ENCODE measurements at regions not wholly inside any gene's neighbourhood (a gene's known extent, or its start where the extent isn't known, plus 50 kb on each side); places are given as distances from the start of the nearest gene placed in this dataset.
"Not testable (repeated sequence)": the region's sequence is repeated elsewhere in the genome, so short reads cannot be mapped to it uniquely, and the experiment has no call there.

DNA sequence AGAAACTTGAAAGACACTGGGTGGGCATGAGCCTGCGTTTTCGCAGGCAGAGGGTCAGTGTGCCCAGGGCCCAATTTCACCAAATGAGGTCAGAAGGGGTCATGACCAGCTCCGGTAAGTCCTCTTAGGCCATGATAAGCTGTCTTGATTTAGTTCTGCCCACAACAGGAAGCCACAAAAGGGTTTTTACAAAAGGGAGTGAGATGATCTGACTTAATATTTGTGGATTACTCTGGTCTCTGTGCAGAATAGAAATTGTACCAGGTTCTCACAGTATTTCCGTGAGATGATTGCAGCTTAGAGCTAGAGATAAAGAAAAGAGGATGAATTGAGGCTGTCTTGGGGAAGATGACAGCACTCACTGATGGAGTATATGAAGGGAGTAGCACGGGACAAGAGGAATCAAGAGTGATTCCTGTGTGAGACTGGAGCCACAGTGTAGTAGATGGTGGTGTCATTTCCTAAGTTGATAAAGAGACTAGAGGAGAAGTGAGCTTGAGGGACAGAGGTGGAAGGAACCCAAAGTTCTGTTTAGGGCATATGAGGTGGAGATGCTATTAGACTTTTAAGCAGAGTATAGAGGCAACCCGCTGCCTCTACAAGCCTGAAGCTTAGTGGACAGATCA is 288.3 kb upstream of the AMIGO2 start:
- intact Hi-C loops (cut with DNase I) = no loop called here
- Histone ChIP-seq H3K4me1 (ENCODE audit: control insufficient read depth, insufficient read depth, low read length) (no peaks in the 10 kb centered on the region), H3K27me3 (ENCODE audit: control insufficient read depth, insufficient read depth) (no peaks in the 10 kb centered on the region), H3K27ac (ENCODE audit: low read length) (no peak overlapping the region), H3K4me3 (ENCODE audit: low read length) (no peak overlapping the region), H3K9me3 (ENCODE audit: control insufficient read depth, low read length) (no peaks in the 10 kb centered on the region)
- no peak for ATAC-seq
- WGBS = 85% methylated on average over 6 of the region's 6 CpGs
- DNase-seq = no peak

- 97% methylated on average over 2 of the region's 2 CpGs for WGBS
- Histone ChIP-seq H3K4me1 (ENCODE audit: control insufficient read depth, insufficient read depth, low read length) (no peaks in the 10 kb centered on the region), H3K9me3 (ENCODE audit: control insufficient read depth, low read length) (no peaks in the 10 kb centered on the region), H3K27ac (ENCODE audit: low read length) (no peak overlapping the region), H3K27me3 (ENCODE audit: control insufficient read depth, insufficient read depth) (no peaks in the 10 kb centered on the region), H3K4me3 (ENCODE audit: low read length) (no peak overlapping the region)
- DNase-seq (no peak), ATAC-seq (no peak)
- intact Hi-C loops (cut with DNase I) = no loop called here
Measured at GRCh38 chr12:47366579-47366978, 286.8 kb upstream of the AMIGO2 start.

DNA sequence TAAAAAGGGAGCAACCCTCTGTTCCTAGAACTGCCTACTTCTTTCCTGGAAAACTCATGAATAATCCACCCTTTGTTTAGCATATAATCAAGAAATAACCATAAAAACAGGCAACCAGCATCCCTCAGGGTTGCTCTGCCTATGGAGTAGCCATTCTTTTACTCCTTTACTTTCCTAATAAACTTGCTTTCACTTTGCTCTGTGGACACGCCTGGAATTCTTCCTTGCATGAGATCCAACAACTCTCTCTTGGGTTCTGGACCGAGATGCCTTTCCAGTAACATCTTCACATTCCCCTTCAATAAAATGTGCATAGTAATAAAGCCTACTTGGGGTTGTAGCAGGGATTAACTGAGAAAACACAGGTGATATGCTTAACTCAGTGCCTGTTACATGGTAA is 286.4 kb upstream of the AMIGO2 start:
- Histone ChIP-seq H3K4me3 (ENCODE audit: low read length) (no peak overlapping the region), H3K9me3 (ENCODE audit: control insufficient read depth, low read length) (no peaks in the 10 kb centered on the region), H3K27me3 (ENCODE audit: control insufficient read depth, insufficient read depth) (no peaks in the 10 kb centered on the region), H3K27ac (ENCODE audit: low read length) (no peak overlapping the region), H3K4me1 (ENCODE audit: control insufficient read depth, insufficient read depth, low read length) (no peaks in the 10 kb centered on the region)
- no peak for ATAC-seq
- WGBS = 67% methylated on average over 2 of the region's 2 CpGs
- DNase-seq = no peak
- intact Hi-C loops (cut with DNase I) = no loop called here

DNA sequence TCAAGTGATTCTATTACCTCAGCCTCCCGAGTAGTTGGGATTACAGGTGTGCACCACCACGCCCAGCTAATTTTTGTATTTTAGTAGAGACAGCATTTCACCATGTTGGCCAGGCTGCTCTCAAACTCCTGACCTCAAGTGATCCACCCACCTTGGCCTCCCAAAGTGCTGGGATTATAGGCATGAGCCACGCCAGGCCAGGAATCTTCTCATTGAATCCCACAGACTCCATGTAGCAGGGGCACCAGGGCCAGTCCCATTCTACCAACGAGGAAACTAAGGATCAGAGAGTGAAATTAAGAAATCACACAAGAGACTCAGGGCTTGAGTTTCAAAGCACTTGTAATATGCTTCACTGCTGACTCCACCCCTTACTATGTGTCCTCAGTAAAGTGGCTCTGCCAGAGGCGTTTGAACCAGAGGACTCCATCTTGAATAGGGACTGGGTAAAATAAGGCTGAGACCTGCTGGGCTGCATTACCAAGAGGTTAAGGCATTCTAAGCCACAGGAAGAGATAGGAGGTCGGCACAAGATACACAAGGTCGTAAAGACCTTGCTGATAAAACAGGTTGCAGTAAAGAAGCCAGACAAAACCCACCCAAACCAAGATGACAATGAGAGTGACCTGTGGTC is 285.8 kb upstream of the AMIGO2 start:
- 88% methylated on average over 7 of the region's 7 CpGs for WGBS
- H3K4me3 ChIP-seq (ENCODE audit: low read length); H3K4me1 ChIP-seq (ENCODE audit: control insufficient read depth, insufficient read depth, low read length); intact Hi-C loops (cut with DNase I); H3K9me3 ChIP-seq (ENCODE audit: control insufficient read depth, low read length); ATAC-seq; DNase-seq; H3K27me3 ChIP-seq (ENCODE audit: control insufficient read depth, insufficient read depth); H3K27ac ChIP-seq (ENCODE audit: low read length): not testable (repeated sequence)

DNA sequence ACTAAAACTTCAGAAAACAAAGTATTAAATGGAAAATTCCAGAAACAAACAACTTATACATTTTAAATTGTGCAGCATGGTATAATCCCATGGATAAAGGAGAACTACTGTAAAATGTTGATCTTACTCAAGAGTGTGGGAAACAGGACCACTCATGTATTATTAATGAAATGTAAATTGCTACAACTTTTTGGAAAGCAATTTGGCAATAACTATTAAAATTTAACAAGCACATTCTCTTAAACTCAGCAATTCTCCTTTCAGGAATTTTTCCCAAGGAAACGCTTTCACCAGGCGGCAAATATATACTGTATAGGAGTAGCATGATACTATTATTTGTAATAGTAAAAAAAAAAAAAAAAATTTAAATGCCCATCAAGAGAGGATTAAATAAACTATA is 284.5 kb upstream of the AMIGO2 start:
- DNase-seq (no peak), ATAC-seq (no peak)
- intact Hi-C loops (cut with DNase I) = no loop called here
- H3K4me3 ChIP-seq (ENCODE audit: low read length) = no peak overlapping the region
- H3K27ac ChIP-seq (ENCODE audit: low read length) = no peak overlapping the region
- over 99% methylated on average over 2 of the region's 2 CpGs for WGBS
- no peaks in the 10 kb centered on the region for H3K4me1 ChIP-seq (ENCODE audit: control insufficient read depth, insufficient read depth, low read length)
- no peaks in the 10 kb centered on the region for H3K27me3 ChIP-seq (ENCODE audit: control insufficient read depth, insufficient read depth)
- H3K9me3 ChIP-seq (ENCODE audit: control insufficient read depth, low read length) = no peaks in the 10 kb centered on the region

DNA sequence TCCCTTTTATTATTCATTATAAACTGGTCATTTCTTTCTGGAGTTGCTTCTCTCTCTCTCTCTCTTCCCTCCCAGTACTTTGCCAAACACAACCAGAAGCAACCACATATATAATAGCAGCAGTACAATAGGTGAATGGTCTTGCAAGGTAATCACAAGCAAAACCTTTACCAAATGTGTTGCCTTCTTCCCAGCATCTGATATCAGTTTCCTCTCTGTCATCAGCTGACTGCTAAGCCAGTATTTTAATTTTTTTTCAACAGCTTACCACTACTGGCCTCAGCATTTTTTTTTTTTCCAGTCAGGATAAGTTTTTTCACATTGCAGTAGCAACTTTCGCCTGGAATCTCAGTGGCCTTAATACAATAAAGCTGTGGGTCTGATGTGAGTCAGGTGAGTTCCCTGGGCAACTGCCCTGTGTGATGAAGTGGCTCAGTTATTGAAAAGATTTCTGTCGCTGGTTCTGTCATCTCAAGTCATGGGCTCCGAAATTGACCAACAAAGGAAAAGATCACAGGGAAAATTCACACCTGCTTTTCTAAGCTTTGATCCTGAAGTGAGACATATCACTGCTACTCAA is 282.5 kb upstream of the AMIGO2 start:
- Histone ChIP-seq H3K27ac (ENCODE audit: low read length) (no peak overlapping the region), H3K27me3 (ENCODE audit: control insufficient read depth, insufficient read depth) (no peaks in the 10 kb centered on the region), H3K9me3 (ENCODE audit: control insufficient read depth, low read length) (no peaks in the 10 kb centered on the region), H3K4me3 (ENCODE audit: low read length) (no peak overlapping the region), H3K4me1 (ENCODE audit: control insufficient read depth, insufficient read depth, low read length) (no peaks in the 10 kb centered on the region)
- no peak for ATAC-seq
- intact Hi-C loops (cut with DNase I) = no loop called here
- WGBS = 80% methylated on average over 3 of the region's 3 CpGs
- no peak for DNase-seq

DNA sequence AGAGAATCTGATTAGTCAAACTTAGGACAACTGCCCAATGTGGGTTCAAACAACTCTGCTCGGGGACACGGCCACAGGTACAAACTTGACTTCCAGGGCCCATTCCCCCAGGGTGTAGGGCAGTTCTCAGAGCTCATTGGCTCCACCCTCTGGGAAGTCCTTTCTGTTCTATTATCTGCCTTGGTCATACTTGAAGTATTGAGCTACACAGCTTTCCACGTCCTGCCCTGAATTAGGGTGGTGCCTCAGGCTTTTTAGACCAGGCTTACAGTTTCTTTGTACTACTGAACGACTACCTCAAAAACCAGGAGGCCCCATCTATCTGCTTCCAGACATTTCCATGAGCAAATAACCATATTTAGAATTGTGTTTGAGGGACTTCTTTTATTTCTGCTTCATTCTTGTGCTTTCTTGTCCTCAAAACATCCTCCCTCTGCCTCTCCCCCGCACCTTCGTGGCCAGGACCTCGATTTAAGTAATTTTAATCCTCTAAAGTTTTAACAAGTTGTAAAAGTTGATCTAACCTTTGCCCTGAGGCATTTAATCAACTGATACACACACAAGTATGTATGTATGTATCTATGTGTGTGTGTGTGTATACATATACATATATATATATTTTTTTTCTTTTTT is 281.7 kb upstream of the AMIGO2 start:
- Histone ChIP-seq H3K9me3 (ENCODE audit: control insufficient read depth, low read length) (no peaks in the 10 kb centered on the region), H3K4me3 (ENCODE audit: low read length) (no peak overlapping the region), H3K27ac (ENCODE audit: low read length) (peak overlapping the region; percentile 77), H3K4me1 (ENCODE audit: control insufficient read depth, insufficient read depth, low read length) (no peaks in the 10 kb centered on the region), H3K27me3 (ENCODE audit: control insufficient read depth, insufficient read depth) (no peaks in the 10 kb centered on the region)
- intact Hi-C loops (cut with DNase I) = no loop called here
- WGBS = 56% methylated on average over 7 of the region's 7 CpGs
- ATAC-seq = peak; percentile 72 to 88
- peak in 1 of 3 donors; percentile 13 for DNase-seq

- Histone ChIP-seq H3K27ac (ENCODE audit: low read length) (peak overlapping the region; percentile 77), H3K4me3 (ENCODE audit: low read length) (no peak overlapping the region), H3K9me3 (ENCODE audit: control insufficient read depth, low read length) (no peaks in the 10 kb centered on the region), H3K4me1 (ENCODE audit: control insufficient read depth, insufficient read depth, low read length) (no peaks in the 10 kb centered on the region), H3K27me3 (ENCODE audit: control insufficient read depth, insufficient read depth) (no peaks in the 10 kb centered on the region)
- intact Hi-C loops (cut with DNase I) = no loop called here
- peak; percentile 52 to 87 for ATAC-seq
- DNase-seq = no peak
- whole genome bisulfite sequencing = 37% methylated on average over 4 of the region's 4 CpGs
Measured at GRCh38 chr12:47360771-47361388, 281.1 kb upstream of the AMIGO2 start.

DNA sequence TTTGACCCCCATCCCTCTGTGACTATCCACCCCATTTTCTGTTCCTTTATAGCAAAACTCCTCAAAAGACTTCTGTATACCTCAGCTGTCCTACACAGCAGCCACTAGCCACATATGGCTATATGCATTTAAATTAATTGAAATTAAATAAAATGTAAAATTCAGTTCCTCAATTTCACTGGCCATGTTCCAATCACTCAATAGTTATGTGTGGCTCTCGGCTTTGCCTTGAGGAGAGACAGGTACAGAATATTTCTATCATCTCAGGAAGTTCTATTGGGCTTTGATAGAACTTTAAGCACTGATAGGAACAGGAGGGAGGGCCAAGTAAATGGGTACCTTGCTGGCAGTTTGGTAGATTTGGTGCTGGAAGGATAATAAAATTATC is 280.3 kb upstream of the AMIGO2 start:
- Histone ChIP-seq H3K4me1 (ENCODE audit: control insufficient read depth, insufficient read depth, low read length) (no peaks in the 10 kb centered on the region), H3K9me3 (ENCODE audit: control insufficient read depth, low read length) (no peaks in the 10 kb centered on the region)
- intact Hi-C loops (cut with DNase I) = no loop called here

DNA sequence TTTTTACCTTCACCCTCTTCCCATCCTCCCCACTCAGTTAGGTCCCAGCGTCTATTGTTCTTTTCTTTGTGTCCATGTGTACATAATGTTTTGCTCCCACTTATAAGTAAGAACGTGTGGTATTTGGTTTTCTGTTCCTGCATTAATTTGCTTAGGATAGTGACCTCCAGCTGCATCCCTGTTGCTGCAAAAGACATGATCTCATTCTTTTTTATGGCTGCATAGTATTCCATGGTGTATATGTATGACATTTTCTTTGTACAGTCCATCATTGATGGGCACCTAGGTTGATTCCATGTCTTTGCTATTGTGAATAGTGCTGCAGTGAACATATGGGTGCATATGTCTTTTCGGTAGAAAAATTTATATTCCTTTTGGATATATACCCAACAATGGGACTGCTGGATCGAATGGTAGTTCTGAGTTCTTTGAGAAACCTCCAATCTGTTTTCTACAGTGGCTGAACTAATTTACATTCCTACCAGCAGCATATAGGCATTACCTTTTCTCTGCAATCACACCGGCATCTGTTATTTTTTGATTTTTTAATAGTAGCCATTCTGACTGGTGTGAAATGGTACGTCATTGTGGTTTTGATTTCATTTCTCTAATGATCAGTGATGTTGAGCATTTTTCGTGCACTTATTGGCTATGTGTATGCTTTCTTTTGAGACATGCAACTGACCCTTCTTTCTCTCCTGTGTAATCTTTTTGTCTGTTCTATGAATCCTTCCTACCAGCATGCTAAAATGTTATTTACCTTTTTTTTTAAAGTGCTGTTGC is 279.7 kb upstream of the AMIGO2 start:
- Histone ChIP-seq H3K27me3 (ENCODE audit: control insufficient read depth, insufficient read depth) (no peaks in the 10 kb centered on the region), H3K4me3 (ENCODE audit: low read length) (no peak overlapping the region), H3K9me3 (ENCODE audit: control insufficient read depth, low read length) (no peaks in the 10 kb centered on the region), H3K27ac (ENCODE audit: low read length) (no peak overlapping the region), H3K4me1 (ENCODE audit: control insufficient read depth, insufficient read depth, low read length) (no peaks in the 10 kb centered on the region)
- no peak for DNase-seq
- WGBS = 93% methylated on average over 7 of the region's 7 CpGs
- intact Hi-C loops (cut with DNase I) = no loop called here
- ATAC-seq = no peak

More for the DNA sequence above, 280.3 kb upstream of the AMIGO2 start:
- no peak overlapping the region for H3K27ac ChIP-seq (ENCODE audit: low read length)
- 63% methylated on average over 1 of the region's 1 CpG for WGBS
- DNase-seq (no peak), ATAC-seq (no peak)
- H3K4me3 ChIP-seq (ENCODE audit: low read length) = no peak overlapping the region
- no peaks in the 10 kb centered on the region for H3K27me3 ChIP-seq (ENCODE audit: control insufficient read depth, insufficient read depth)

Measured in right cardiac atrium (tissue), 5 donors.